Head of caudate nucleus (tissue), 42 donors: ENCODE measurements at regions not wholly inside any gene's neighbourhood (a gene's known extent, or its start where the extent isn't known, plus 50 kb on each side); places are given as distances from the start of the nearest gene placed in this dataset.
A peak's percentile ranks its signal among the peaks of the same experiment; 100 is the strongest.

Experiments used
- DNase-seq, 42 donors: peaks; one replicate each; pipeline versions ENCODE4 v3.0.0 to v3.0.0-alpha.2; 2020 to 2021; ENCODE audit warnings: mixed read lengths in 7 of 42
- intact Hi-C: fragments of 100-400 bp; cut with DNase I; formaldehyde crosslinking; loops from one replicate; pipeline ENCODE4 v1.15.0; 2022

- no peak for DNase-seq
- intact Hi-C loops, result no loop called here
Observed at GRCh38 chr17:65385726-65386125, 175.7 kb downstream of the AXIN2 start.

- intact Hi-C loops, result no loop called here
- DNase-seq, result no peak
Observed at GRCh38 chr17:65385071-65385470, 176.4 kb downstream of the AXIN2 start.

DNA sequence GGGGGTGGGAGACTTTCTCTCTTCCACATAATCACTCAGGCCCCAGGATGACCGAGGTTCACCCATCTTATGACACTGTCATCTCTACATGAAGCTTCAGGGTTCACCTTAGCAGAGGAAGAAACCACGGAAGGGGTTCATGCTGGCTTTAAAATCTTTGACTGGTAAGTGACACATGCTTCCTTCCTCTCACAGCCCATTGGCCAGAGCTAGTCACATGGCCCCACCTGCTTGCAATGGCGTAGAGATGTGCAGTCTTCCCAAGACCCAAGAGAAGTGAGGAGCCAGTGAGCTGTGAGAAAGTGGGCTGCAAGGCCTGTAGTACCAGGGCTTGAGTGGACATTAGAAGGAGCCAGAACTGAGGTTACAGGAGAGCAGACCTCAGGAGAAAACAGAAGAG lies 180.3 kb downstream of the AXIN2 start:
- intact Hi-C loops, result no loop called here
- no peak for DNase-seq

GRCh38 chr17:65374966-65375365 lies 186.5 kb downstream of the AXIN2 start:
- DNase-seq, result no peak
- intact Hi-C loops, result no loop called here

GRCh38 chr17:65371702-65372101 lies 189.7 kb downstream of the AXIN2 start:
- DNase-seq, result peak in 16 of 42 donors; percentile 12 to 50 (median 31)
- intact Hi-C loops, result no loop called here

DNA sequence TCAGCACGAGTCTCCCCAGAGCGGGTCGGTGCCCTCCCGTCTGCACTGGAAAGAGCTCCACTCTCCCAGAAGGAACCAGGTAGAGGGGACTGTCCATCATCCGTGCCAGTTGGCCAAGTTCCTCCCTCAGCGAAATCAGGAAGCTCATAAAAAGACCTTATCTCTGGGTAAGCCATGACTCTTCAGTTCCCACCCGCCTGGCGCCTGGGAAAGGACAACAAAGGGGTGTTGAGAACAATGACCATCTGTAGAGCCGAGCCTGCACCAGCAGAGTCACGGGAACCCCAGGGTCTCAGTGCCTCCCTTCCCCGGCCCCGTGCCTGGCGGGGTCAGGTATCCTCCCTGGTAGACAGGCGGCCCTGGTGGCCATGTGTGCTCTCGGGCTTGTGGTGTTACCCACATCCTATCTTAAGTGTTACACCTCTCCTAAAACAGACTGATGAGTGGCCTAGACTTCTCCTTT lies 190.7 kb downstream of the AXIN2 start:
- peak in 1 of 42 donors; percentile 27 for DNase-seq

GRCh38 chr17:65368341-65368740 lies 193.1 kb downstream of the AXIN2 start:
- intact Hi-C loops, result no loop called here
- DNase-seq, result no peak

More for the DNA sequence above, 190.7 kb downstream of the AXIN2 start:
- intact Hi-C loops, result no loop called here

DNA sequence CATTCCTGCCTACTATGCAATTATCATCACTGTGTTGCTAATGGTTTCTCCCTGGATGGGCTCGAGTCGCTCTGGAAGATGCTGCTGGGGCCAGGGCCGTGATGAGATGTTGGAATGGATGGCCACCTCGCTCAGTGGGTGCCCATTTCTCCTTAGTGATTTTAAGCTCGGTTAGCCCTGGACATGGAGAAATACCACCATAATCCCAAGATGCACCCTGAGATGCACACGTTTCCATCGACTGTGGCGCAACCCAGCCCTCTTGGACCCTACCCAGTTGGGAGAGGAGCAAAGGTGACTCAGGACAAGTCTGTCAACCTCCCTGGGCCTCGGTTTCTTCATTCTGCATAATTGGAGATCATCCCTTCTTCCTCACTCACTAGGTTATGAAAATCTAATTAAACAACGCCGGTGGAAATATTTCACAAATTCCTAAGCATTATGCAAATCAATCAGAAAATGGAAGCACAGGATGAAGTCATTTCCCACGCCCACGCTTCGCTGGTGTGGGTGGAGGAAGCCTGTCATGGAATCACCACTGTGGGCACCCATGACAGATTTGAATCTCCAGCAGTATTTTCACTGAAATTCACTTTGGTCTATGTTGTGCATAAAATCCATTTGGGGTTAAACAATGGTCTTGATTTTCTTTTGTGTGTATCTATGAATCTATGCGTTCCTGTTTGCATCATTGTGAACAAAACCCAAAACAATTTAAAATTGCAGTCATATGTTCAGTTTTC lies 195.2 kb downstream of the AXIN2 start:
- DNase-seq, result peak in 8 of 42 donors; percentile 13 to 48 (median 24)
- intact Hi-C loops, result no loop called here

DNA sequence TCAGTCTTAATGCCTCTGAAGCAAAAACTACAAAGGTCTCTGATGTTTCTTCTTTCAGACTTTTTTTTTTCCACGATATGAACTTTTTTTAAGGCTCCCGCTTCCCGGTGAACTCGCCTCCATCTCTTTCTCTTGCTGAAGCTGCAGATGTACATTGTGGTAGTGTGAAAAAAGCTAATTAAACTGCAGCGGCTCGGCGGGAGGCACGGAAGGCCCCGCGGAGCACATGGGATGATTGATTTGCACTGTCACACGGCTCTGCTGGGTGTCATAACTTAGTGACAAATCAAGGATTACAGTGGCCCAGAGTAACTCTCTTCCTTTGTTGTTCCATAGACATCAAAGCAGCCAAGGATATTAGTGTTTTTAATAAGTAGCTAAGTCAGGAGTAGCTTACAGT lies 196.3 kb downstream of the AXIN2 start:
- no peak for DNase-seq
- intact Hi-C loops, result no loop called here

DNA sequence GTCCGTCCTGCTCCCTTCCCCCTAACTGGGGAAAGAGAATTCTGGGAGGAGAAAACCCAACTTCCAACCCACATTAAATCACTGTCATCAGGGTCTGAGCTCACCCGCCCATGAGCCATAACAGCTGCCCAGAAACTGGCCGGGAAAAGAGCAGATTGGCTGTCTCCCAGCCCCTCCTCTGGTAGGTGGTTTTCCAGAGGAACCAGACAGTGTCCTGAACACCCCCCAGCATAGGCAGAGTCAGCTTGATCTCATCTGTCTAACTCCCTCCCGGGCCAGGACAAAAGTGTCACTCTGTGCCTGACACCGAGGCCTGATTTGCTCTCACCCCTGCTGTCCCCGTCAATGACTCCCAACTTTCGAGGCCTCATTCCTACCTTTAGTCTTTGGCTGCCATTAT lies 197.0 kb downstream of the AXIN2 start:
- no peak for DNase-seq
- intact Hi-C loops, result no loop called here

DNA sequence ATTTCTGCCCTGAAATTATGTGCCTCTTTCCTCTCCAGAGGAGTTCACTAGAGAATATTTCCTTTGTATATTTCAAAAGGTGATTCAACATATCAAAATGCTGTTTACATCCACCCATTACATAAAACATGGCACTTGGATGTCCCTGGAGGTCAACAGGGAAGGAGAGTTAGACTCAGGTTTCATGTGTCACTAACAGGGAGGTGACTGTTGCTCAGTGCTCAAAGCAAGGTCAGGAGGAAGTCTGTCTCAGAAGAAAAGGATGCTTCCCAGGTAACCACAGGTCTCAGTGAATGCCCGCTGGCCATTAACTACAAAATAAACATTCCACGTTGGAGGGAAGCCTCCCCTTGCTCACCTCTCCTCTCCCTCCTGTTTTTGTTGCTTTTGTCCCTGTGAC lies 198.6 kb downstream of the AXIN2 start:
- intact Hi-C loops, result no loop called here
- no peak for DNase-seq

DNA sequence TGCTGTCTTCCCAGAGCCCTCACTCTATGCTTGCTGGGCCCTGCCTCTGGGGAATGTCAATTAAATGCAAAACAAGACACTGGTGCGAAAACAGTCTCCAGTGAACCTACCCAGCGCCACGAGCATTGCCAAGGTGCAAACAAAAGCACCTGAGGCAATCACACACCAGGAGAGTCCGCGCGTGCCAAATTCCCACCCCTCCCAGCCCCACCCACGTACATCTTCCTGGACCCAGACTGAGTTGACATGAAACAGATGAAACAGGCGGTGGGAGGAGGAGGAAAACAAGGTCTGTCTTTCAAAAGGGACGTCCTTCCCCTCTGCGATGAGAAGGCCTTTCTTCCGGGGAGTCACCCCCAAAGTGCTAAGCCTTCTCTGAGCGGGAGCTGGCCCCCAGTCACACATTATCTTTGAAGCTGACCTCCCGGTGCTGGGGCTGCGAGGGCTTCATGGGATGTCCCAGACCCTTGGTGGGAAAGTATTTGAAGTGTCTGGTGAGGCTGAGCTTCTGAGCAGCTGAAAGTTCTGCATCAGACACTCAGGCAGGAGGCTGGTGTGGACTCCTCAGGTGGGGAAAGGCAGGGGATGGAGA lies 200.4 kb downstream of the AXIN2 start:
- no peak for DNase-seq
- intact Hi-C loops, result no loop called here

- intact Hi-C loops, result no loop called here
- no peak for DNase-seq
Observed at GRCh38 chr17:65359016-65359415, 202.4 kb downstream of the AXIN2 start.

GRCh38 chr17:65356536-65356935 lies 204.9 kb downstream of the AXIN2 start:
- DNase-seq, result peak in 13 of 42 donors; percentile 6 to 56 (median 31)

DNA sequence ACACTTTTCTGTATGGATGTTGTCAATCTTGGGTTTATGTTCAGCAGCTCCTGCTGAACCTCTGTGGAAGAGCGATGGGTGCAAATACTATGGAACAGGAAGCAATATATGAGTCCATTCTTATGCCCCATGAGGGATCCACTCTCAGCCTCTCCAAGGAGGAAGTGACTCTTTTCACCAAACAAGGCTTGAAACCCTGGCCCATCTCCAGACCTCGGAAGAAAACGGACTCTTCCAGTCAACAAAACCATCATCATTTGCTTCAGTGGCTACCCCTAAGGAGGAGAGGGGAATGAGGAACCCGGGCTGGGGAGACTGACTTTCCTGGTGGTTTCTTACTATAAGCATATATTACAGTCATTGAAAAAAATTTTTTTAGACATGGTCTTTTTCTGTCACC lies 206.2 kb downstream of the AXIN2 start:
- no peak for DNase-seq
- intact Hi-C loops, result no loop called here

More at GRCh38 chr17:65356536-65356935, 204.9 kb downstream of the AXIN2 start:
- intact Hi-C loops, result no loop called here

DNA sequence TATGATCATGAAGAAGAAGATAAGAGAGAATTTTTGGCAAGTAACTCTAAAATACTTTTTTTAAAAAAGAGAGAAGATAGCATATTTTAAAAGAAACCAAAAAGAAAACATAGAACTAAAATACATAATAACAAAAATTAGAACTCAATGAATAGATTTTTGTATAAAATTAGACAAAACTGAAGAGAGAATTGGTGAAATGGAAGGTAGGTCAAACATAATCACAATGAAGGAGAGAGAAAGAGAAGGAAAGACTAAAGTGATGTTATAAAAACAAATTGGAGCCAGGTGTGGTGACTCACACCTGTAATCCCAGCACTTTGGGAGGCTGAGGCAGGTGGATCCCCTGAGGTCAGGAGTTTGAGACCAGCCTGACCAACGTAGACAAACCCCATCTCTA lies 211.5 kb downstream of the AXIN2 start:
- intact Hi-C loops, result no loop called here

GRCh38 chr17:65346166-65346565 lies 209.0 kb downstream of the RGS9 start:
- intact Hi-C loops, result no loop called here
- peak in 21 of 42 donors; percentile 9 to 72 (median 39) for DNase-seq

More for the DNA sequence above, 211.5 kb downstream of the AXIN2 start:
- no peak for DNase-seq

DNA sequence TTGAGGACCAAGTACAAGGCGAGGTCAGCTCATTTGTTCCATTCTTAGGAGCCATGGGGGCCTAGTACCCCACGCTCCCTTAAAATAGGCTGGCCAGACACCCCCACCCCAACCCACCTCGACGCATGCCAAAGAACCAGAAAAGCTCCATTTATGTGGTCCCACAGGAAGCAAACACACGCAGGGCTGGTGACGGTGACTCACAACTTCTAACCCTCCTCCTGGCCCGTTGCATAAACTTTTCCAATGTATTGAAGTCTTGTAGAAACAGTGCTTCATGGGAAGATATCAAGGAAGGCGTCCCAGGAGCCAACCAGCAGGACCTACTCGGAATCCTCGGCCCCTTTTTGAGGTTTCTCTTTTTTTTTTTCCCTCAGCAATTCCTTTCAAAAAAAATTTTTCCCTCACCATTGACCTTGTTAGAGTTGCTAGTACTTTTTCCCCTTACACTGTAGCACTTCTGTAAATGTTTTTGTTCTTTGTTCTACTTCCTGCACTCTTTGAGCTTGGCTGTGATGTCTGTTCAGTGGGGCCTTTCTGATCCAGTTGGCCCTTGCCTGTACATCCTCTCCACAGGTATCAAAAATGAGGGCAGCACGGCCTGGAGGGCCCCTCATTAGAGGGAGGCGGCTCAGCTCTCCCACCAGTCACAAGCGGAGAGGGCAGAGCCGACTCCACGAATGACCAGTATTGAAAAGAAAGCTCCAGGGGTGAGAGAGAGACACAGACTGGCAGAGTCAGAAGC lies 208.3 kb downstream of the RGS9 start:
- no peak for DNase-seq
- intact Hi-C loops, result no loop called here

DNA sequence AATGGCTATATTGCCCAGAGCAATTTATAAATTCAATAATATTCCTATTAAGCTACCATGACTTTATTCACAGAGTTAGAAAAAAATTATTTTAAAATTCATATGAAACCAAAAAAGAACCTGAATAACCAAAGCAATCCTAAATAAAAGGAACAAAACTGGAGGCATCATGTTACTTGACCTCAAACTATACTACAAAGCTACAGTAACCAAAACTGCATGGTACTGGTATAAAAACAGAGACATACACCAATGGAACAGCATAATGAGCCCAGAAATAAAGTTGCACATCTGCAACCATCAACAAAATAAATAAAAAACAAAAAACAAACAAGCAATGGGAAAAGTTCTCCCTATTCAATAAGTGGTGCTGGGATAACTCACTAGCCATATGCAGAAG lies 203.2 kb downstream of the RGS9 start:
- no peak for DNase-seq

GRCh38 chr17:65334406-65334805 lies 197.2 kb downstream of the RGS9 start:
- DNase-seq, result no peak
- intact Hi-C loops, result no loop called here

More for the DNA sequence above, 203.2 kb downstream of the RGS9 start:
- intact Hi-C loops, result no loop called here
